NCI-H2107 treated with DMSO at 0.1 percent for 48 hours (cell line): ENCODE measurements at regions not wholly inside any gene's neighbourhood (a gene's known extent, or its start where the extent isn't known, plus 50 kb on each side); places are given as distances from the start of the nearest gene placed in this dataset.
"Not testable (repeated sequence)": the region's sequence is repeated elsewhere in the genome, so short reads cannot be mapped to it uniquely, and the experiment has no call there.

Experiments
- DNase-seq: peaks from one replicate; lab custom pipeline; 2025; ENCODE audit not compliant: unreplicated experiment; lab: John Stamatoyannopoulos, UW

DNA sequence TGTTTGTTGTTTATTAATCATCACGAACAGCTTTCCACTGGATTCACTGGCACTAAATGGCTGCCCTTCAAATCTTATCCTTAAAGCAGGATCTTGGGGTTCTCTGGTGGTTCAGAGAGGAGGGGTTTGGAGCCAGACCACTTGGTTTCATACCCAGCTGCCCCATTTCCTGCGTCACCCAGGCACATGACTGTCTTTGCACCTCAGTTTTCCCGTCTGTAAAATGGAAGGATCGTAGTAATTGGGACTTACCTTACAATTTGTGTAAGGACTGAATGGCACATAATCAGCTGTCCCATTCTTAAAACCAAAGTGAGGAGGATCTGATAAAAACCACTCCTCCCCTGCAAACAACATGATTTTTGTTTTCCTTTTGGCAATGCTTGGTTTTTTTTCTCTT, 318.3 kb downstream of the ZNF536 start:
- no peak for DNase-seq

- DNase-seq: no peak
Observed at GRCh38 chr19:30689474-30689873, 317.3 kb downstream of the ZNF536 start.

DNA sequence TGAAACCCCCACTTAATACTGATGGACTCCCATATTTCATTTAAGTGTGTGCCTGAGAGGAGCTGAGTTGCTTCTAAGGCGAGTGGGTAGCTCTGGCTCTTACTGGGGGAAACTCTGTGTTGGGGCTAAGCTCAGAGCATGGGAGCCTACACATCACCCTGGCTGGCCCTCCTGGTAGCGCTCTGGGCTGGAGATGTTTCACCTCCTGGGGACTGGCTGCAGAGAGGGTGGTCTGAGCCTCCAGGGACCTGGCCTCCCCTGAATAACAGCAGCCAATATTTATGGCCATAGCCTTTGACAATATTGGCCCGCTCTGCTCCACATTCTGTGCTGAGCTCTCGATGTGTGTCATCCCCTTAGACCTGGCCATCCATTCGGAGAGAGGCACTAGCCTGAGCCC, 316.5 kb downstream of the ZNF536 start:
- DNase-seq: no peak

DNA sequence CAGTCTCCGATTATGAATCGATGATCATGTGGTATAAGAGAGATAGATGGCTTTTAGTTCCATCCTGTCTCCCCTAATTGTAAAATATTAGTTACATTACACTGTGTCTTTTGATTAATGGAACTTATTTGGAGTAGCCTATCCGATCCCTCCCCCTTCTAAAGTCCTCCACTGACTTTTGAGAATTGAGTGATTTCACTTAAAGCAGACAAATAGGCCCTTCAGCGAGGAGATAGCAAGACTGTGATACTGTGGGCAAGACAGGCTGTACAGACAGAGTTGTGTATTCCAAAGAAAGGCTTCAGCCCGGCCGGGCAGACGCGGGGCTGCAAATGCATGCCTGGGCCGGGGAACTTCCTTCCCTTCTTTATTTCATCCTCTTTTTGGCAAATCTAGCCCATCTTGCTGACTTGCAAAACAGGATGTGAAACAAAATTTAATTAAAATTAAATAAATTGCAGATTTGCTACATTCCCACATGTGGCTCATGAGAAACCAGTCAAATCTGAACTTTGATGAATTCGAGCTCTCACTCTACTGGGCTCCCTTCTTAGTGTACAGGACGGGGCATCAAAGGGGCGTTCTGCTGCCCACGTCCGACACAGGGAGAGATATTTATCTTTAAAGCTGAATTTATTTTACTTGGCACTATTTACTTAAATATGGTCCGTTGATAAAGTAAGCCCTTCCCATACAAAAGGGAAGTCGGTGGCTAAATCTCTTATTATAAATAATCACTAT, 314.8 kb downstream of the ZNF536 start:
- no peak for DNase-seq

DNA sequence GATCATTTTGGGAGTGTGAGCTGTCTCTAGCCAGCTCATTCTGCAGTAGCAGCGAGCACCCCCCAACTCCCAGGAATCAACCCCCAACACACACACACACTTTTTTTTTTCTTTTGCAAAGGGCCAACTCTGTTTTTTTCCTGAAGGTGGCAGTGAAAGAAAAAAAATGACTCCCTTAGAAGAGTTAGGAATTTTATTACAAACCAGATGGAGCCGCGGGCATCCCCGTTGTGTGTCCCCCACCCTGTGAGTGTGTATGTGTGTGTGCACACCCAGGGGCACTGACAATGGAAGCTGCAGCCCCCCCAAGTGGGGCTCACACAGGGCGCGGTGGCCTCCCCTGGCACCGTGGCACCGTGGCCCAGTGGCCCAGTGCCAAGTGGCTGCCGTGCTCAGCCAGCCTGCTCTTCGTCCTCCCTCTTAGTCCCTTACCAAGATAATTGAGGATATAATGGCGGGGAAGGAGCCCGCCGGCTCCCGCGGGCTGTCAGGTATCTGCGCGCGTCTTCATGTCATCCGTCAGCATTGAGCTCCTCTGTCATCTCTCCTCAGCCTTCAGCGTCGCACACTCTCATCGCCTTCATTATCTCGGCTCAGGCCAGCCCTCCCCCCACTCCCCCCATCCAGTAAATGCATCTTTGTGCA, 314.1 kb downstream of the ZNF536 start:
- DNase-seq: no peak

GRCh38 chr19:30685426-30686000, 313.3 kb downstream of the ZNF536 start:
- DNase-seq: no peak

DNA sequence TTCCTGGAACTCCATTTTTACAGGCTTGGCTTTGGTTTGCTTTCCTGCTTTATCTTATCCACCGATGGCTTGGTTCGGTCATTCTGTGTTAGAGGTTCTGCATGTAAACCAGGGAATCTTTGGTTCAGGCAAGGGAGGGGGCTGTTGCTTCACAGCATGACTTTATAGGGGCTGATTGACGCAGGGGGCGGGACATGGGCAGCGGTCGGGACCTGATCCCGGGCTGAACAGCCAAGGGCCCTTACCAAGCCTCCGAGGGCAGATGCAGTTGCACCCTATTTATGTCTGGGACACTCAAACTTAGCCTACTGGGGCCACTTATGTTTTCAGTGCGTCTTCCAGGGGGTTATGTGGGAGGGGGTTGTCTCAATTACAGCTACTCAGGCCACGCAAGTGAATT, 312.4 kb downstream of the ZNF536 start:
- no peak for DNase-seq

DNA sequence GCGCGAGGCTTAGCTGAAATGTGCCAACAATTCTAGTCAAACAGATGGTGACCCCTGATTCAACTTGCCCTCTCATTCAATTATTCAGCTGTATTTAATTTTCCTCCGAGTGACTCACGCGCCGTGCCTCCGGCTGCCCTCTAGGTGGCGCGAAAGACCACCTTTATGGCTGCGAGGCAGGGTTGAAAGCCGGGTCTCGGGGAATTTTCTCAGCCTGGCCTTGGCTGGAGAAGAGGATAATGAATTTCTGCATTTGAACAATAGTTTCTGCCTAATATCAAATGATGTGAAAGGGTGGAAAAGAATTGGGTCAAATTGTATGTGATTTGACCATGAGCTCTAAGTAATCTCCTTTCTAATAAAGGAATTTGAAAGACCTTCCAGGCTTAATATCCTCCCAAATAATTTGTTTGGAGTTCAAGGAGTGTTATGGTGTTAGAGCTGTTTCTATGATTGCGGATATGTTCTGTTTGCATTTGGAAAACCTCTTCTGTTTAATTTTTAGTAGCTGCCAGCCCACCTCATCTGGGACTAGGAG, 310.9 kb downstream of the ZNF536 start:
- DNase-seq: peak; percentile 10

GRCh38 chr19:30682146-30682998, 310.2 kb downstream of the ZNF536 start:
- DNase-seq: no peak

- DNase-seq: no peak
Observed at GRCh38 chr19:30681162-30682100, 309.2 kb downstream of the ZNF536 start.

- not testable (repeated sequence) for DNase-seq
Observed at GRCh38 chr19:30680399-30680798, 308.2 kb downstream of the ZNF536 start.

DNA sequence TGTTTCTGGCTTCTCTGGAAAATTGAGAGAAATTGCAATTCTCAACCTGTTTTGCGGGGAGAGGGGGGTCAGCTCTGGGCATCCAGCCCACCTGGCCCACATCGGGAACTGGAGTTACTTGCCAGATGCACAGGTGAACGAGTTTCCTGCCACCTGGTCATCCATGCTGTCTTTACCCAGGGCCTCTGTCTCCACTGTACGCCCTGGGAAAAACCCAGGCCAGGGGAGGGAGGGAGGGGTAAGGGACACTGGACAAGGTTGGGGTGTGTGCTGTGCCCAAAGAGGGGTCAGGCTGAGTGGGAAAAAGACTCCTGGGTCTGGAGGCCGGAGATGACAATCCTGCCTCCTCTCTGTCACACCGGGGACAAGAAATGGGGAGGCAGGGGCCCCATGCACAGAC, 307.6 kb downstream of the ZNF536 start:
- no peak for DNase-seq

DNA sequence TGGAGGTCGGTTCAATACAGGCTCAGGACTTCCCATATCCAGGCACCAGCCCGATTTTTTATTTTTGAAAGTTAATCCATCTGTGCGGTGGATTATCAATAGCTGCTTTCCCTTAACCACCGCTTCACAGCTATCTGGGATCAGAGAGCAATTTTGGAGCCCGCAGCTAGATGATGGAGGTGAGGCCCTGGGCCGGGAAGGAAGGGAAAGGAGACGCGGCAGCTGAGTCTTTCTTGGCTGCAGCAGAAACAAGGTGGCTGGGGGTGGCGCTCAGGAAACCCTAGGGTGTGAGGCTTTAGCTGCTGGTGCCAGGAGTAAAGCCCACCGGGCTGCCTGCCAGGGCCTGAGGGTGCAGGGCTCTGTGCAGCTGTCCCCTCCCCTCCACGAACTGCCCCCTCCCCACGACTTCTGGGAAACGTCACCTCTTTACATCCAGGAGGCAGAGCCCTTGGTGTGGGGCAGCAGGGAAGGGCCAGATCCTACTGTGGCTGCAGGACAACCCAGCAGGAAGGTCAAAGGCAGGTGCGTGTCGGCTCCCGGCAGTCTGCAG, 307.0 kb downstream of the ZNF536 start:
- DNase-seq: no peak

- no peak for DNase-seq
Observed at GRCh38 chr19:30678168-30678567, 306.0 kb downstream of the ZNF536 start.

- DNase-seq: no peak
Observed at GRCh38 chr19:30677702-30678101, 305.5 kb downstream of the ZNF536 start.

GRCh38 chr19:30676990-30677679, 305.0 kb downstream of the ZNF536 start:
- peak; percentile 3 for DNase-seq

DNA sequence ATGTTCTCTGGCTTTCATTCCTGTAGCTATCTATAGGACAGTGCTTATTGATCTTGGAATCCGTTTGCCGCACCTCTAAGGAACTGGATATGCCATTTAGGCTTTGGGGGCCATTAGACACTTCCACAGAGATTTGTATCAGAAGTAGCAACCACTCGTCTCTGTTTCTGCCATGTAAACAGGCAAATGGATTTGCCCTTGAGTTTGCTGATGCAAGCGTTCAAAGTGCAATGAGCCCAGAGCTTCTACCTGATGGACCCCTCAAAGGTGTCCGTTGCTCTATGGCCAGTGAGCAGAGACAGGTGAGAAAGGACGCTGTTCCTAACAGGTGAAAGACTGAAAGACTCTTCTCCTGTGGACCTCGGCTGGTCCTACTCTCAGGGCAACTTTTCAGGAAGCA, 302.9 kb downstream of the ZNF536 start:
- DNase-seq: no peak

DNA sequence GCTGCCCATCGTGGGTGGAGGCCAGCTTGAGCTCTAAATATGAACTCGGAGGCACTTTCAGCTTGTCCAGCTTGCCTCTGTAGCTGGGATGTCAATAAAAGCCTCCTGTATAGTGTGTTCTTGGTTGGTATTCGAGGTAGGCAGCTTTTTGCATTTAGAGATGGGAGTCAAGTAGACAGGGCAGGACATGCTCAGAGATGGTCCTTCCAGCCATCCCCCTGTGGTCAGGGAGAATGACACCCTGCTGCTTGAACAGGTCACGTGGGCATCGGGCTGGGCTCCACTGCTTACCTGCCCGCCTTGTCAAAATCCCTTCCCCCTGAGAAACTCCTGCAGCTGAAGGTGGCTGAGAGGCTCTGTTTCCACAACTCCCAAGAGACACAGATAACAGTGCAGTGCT, 302.5 kb downstream of the ZNF536 start:
- no peak for DNase-seq

DNA sequence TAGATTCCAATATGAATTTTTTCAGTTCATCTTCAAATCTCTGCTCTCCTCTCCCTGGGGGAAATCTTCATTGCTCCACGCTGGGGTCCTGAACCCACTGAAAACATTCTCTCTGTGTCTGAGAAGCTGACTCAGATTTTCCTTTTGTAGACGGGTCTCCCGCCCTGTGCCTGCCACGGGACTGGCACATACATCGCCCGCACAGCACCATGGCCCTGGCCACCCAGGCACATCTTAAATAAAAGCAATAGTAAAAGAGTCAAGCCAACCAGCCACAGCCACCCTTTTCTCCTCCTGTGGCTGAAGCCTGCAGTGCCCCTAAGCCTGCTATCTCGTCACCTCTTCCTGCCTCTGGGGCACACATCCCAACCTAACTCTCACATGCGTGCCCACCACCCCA, 301.2 kb downstream of the ZNF536 start:
- no peak for DNase-seq
